GM23338 (cell line): ENCODE measurements at regions not wholly inside any gene's neighbourhood (a gene's known extent, or its start where the extent isn't known, plus 50 kb on each side); places are given as distances from the start of the nearest gene placed in this dataset.

Experiments
- ATAC-seq: fragments of 200-7000 bp; cut with Tn5 transposase; 3 replicates; pipeline ENCODE4 v1.9.1; 2020
- DNase-seq: peaks from one replicate; pipeline ENCODE4 v3.0.0-alpha.2; 2015; ENCODE audit warnings: low spot score
- H2AFZ ChIP-seq: fragments of 200-600 bp; sonication (generic); 2 replicates; pipeline ENCODE4 v1.8.0; 2016; ENCODE audit warnings: antibody characterized with exemption, mild to moderate bottlenecking, moderate library complexity
- H3F3A ChIP-seq: fragments of 200-600 bp; sonication (generic); replicated peaks from 2 replicates; pipeline ENCODE4 v1.8.0; 2017; ENCODE audit warnings: antibody characterized with exemption, mixed run types, low read depth
- H3K27ac ChIP-seq: fragments of 200-600 bp; sonication (generic); 2 replicates; pipeline ENCODE4 v1.6.1; 2016; ENCODE audit warnings: low read depth
- H3K27me3 ChIP-seq: fragments of 200-600 bp; sonication (generic); 2 replicates; pipeline ENCODE4 v1.8.0; 2016; ENCODE audit warnings: mild to moderate bottlenecking, mixed run types, moderate library complexity; ENCODE audit not compliant: insufficient read depth
- H3K36me3 ChIP-seq: fragments of 200-600 bp; sonication (generic); 2 replicates; pipeline ENCODE4 v1.8.0; 2016; ENCODE audit warnings: mild to moderate bottlenecking; ENCODE audit not compliant: insufficient read depth
- H3K4me1 ChIP-seq: fragments of 200-600 bp; sonication (generic); 2 replicates; pipeline ENCODE4 v1.8.0; 2016; ENCODE audit warnings: mild to moderate bottlenecking, moderate library complexity; ENCODE audit not compliant: insufficient read depth
- H3K4me2 ChIP-seq: fragments of 200-600 bp; sonication (generic); 2 replicates; pipeline ENCODE4 v1.7.1; 2017; ENCODE audit warnings: mixed run types
- H3K4me3 ChIP-seq: fragments of 200-600 bp; sonication (generic); 2 replicates; pipeline ENCODE4 v1.6.1; 2016; ENCODE audit warnings: mixed run types
- H3K79me2 ChIP-seq: fragments of 200-600 bp; sonication (generic); replicated peaks from 2 replicates; pipeline ENCODE4 v1.8.0; 2017; ENCODE audit warnings: mild to moderate bottlenecking; ENCODE audit not compliant: insufficient read depth
- H3K9me2 ChIP-seq: fragments of 200-600 bp; sonication (generic); 2 replicates; pipeline ENCODE4 v1.8.0; 2017; ENCODE audit not compliant: insufficient read depth
- H4K20me1 ChIP-seq: fragments of 200-600 bp; sonication (generic); replicated peaks from 2 replicates; pipeline ENCODE4 v1.8.0; 2017; ENCODE audit warnings: mild to moderate bottlenecking; ENCODE audit not compliant: insufficient read depth
- H3K27ac Mint-ChIP-seq: 2 replicates; pipeline ENCODE4 v1.8.0; 2020; ENCODE audit warnings: inconsistent platforms, mild to moderate bottlenecking, moderate library complexity, mixed read lengths
- H3K27me3 Mint-ChIP-seq: 3 replicates; pipeline ENCODE4 v1.8.0; 2022; ENCODE audit warnings: low read depth, mild to moderate bottlenecking, moderate library complexity, mixed read lengths, inconsistent platforms; ENCODE audit not compliant: insufficient read depth, poor library complexity
- H3K36me3 Mint-ChIP-seq: 3 replicates; pipeline ENCODE4 v1.8.0; 2021; ENCODE audit warnings: low read depth, mild to moderate bottlenecking, inconsistent platforms, moderate library complexity, mixed read lengths
- H3K4me1 Mint-ChIP-seq: 3 replicates; pipeline ENCODE4 v1.8.0; 2020; ENCODE audit warnings: mild to moderate bottlenecking, inconsistent platforms, mixed read lengths
- H3K4me3 Mint-ChIP-seq: 3 replicates; pipeline ENCODE4 v1.8.0; 2021; ENCODE audit warnings: moderate library complexity, mild to moderate bottlenecking, inconsistent platforms, mixed read lengths
- H3K9me3 Mint-ChIP-seq: 3 replicates; pipeline ENCODE4 v1.8.0; 2020; ENCODE audit warnings: moderate library complexity, mild to moderate bottlenecking, inconsistent platforms, mixed read lengths
- CREB1 ChIP-seq: fragments of 250-450 bp; sonication (Bioruptor Pico); IDR thresholded peaks from 2 replicates; pipeline ENCODE4 v1.5.0; 2020; ENCODE audit warnings: low read depth, mild to moderate bottlenecking, moderate library complexity
- CTCF ChIP-seq, 2 experiments: fragments of 200-600 bp in 1 of 2; sonication (generic) in 1 of 2; conservative IDR thresholded peaks; 2 replicates each; pipeline versions ENCODE4 v1.5.1 to v1.6.1; 2016 to 2017; ENCODE audit warnings: antibody characterized with exemption in 2 of 2, low read depth in 2 of 2, mild to moderate bottlenecking in 2 of 2, moderate library complexity in 1 of 2
- ETS1 ChIP-seq: IDR thresholded peaks from 2 replicates; pipeline ENCODE4 v1.6.1; 2016; ENCODE audit warnings: antibody characterized with exemption
- EZH2 ChIP-seq: fragments of 200-600 bp; sonication (generic); IDR thresholded peaks from one replicate; pipeline ENCODE4 v1.8.0; 2017; ENCODE audit warnings: antibody characterized with exemption, mild to moderate bottlenecking, low read depth; ENCODE audit not compliant: unreplicated experiment
- EZH2phosphoT487 ChIP-seq: fragments of 200-600 bp; sonication (generic); IDR thresholded peaks from one replicate; pipeline ENCODE4 v1.8.1; 2018; ENCODE audit warnings: antibody characterized with exemption; ENCODE audit not compliant: unreplicated experiment
- JUNB ChIP-seq: IDR thresholded peaks from one replicate; pipeline ENCODE4 v1.6.1; 2016; ENCODE audit warnings: antibody characterized with exemption; ENCODE audit not compliant: unreplicated experiment
- NANOG ChIP-seq: IDR thresholded peaks from 2 replicates; pipeline ENCODE4 v1.6.1; 2016; ENCODE audit warnings: antibody characterized with exemption, borderline replicate concordance
- POLR2AphosphoS5 ChIP-seq: IDR thresholded peaks from 2 replicates; pipeline ENCODE4 v1.6.1; 2016; ENCODE audit warnings: antibody characterized with exemption, low read depth
- REST ChIP-seq: IDR thresholded peaks from one replicate; pipeline ENCODE4 v1.6.1; 2018; ENCODE audit warnings: antibody characterized with exemption; ENCODE audit not compliant: unreplicated experiment
- STAT1 ChIP-seq: IDR thresholded peaks from one replicate; pipeline ENCODE4 v1.6.1; 2016; ENCODE audit warnings: antibody characterized with exemption; ENCODE audit not compliant: unreplicated experiment
- ZNF114 ChIP-seq: fragments of 250-450 bp; sonication (Bioruptor Pico); IDR thresholded peaks from 2 replicates; pipeline ENCODE4 v1.5.0; 2020; ENCODE audit warnings: mild to moderate bottlenecking, moderate library complexity
- ZNF331 ChIP-seq: fragments of 250-450 bp; sonication (Bioruptor Pico); IDR thresholded peaks from 2 replicates; pipeline ENCODE4 v1.5.0; 2020; ENCODE audit warnings: low read depth, mild to moderate bottlenecking, moderate library complexity
- ZNF462 ChIP-seq: fragments of 250-450 bp; sonication (Bioruptor Pico); IDR thresholded peaks from 2 replicates; pipeline ENCODE4 v1.5.0; 2020; ENCODE audit warnings: mild to moderate bottlenecking, moderate library complexity

GRCh38 chr19:31831421-31832175, 482.4 kb upstream of the TSHZ3 start:
- Histone ChIP-seq H2AFZ (peak overlapping the region; percentile 10; the same call in 1 of the 2 replicates), H3K9me2 (peaks cover 2% of the 10 kb centered on the region; the same call in 1 of the 2 replicates), H3K36me3 (no peaks in the 10 kb centered on the region), H3F3A (no peaks in the 10 kb centered on the region), H3K4me2 (no peak overlapping the region), H3K27me3 (no peaks in the 10 kb centered on the region), H3K27ac (no peak overlapping the region), H3K4me3 (no peak overlapping the region), H3K79me2 (no peaks in the 10 kb centered on the region), H3K4me1 (no peaks in the 10 kb centered on the region), H4K20me1 (no peaks in the 10 kb centered on the region)
- Mint-ChIP-seq H3K27me3 (no peaks in the 10 kb centered on the region), H3K27ac (no peak overlapping the region), H3K9me3 (peaks cover 9% of the 10 kb centered on the region), H3K4me3 (no peak overlapping the region), H3K36me3 (no peaks in the 10 kb centered on the region), H3K4me1 (no peaks in the 10 kb centered on the region)
- TF ChIP-seq EZH2phosphoT487, result no peak
- TF ChIP-seq CTCF (conservative IDR thresholded peaks at IDR 0.05; ENCODE audit: low read depth in 2 of 2), result no peak
- TF ChIP-seq ZNF462 (CRISPR knock-in tag), result no peak
- TF ChIP-seq ZNF114 (CRISPR knock-in tag), result no peak
- TF ChIP-seq EZH2, result no peak
- TF ChIP-seq JUNB, result no peak
- no peak for TF ChIP-seq CREB1 (CRISPR knock-in tag)
- TF ChIP-seq STAT1, result no peak
- no peak for TF ChIP-seq ETS1
- no peak for TF ChIP-seq NANOG
- no peak for TF ChIP-seq POLR2AphosphoS5
- no peak for TF ChIP-seq REST
- no peak for TF ChIP-seq ZNF331 (CRISPR knock-in tag)
- ATAC-seq (no peak), DNase-seq (no peak)
